B cell (primary cell): ENCODE measurements at regions not wholly inside any gene's neighbourhood (a gene's known extent, or its start where the extent isn't known, plus 50 kb on each side); places are given as distances from the start of the nearest gene placed in this dataset.

Experiments used
- CTCF ChIP-seq: fragments of 200-600 bp; IDR thresholded peaks from one replicate; pipeline ENCODE4 v1.8.0; 2022; ENCODE audit warnings: antibody characterized with exemption, mild to moderate bottlenecking
- EZH2 ChIP-seq: IDR thresholded peaks from 2 replicates; pipeline ENCODE4 v1.6.1; 2012; ENCODE audit warnings: borderline replicate concordance, low read depth, mild to moderate bottlenecking, moderate library complexity, low read length; ENCODE audit not compliant: insufficient read depth, poor library complexity, severe bottlenecking

- TF ChIP-seq CTCF (no peak), EZH2 (no peak)
These were observed 753.3 kb downstream of the SLITRK5 start for GRCh38 chr13:88424463-88424862.
